Parathyroid adenoma (tissue), 2 donors: ENCODE measurements at regions not wholly inside any gene's neighbourhood (a gene's known extent, or its start where the extent isn't known, plus 50 kb on each side); places are given as distances from the start of the nearest gene placed in this dataset.

Experiments
- H2AFZ ChIP-seq: fragments of 300-600 bp; sonication (generic); one replicate; pipeline ENCODE4 v1.7.0; 2017; ENCODE audit warnings: antibody characterized with exemption, mild to moderate bottlenecking
- H3K27ac ChIP-seq: fragments of 300-600 bp; sonication (generic); one replicate; pipeline ENCODE4 v1.7.0; 2017
- H3K27me3 ChIP-seq: fragments of 300-600 bp; sonication (generic); one replicate; pipeline ENCODE4 v1.7.0; 2017; ENCODE audit warnings: low read length; ENCODE audit not compliant: control insufficient read depth, insufficient read depth
- H3K36me3 ChIP-seq: fragments of 300-600 bp; sonication (generic); one replicate; pipeline ENCODE4 v1.7.0; 2017; ENCODE audit warnings: low read length; ENCODE audit not compliant: control insufficient read depth, insufficient read depth
- H3K4me1 ChIP-seq: fragments of 300-600 bp; sonication (generic); one replicate; pipeline ENCODE4 v1.7.0; 2017; ENCODE audit warnings: control low read depth
- H3K4me2 ChIP-seq: fragments of 300-600 bp; sonication (generic); one replicate; pipeline ENCODE4 v1.7.0; 2017; ENCODE audit warnings: low read length
- H3K4me3 ChIP-seq: fragments of 300-600 bp; sonication (generic); one replicate; pipeline ENCODE4 v1.7.0; 2017; ENCODE audit warnings: low read depth, low read length
- H3K79me2 ChIP-seq: fragments of 300-600 bp; sonication (generic); one replicate; pipeline ENCODE4 v1.7.0; 2017; ENCODE audit warnings: control low read depth
- H3K9ac ChIP-seq: fragments of 300-600 bp; sonication (generic); one replicate; pipeline ENCODE4 v1.7.0; 2017; ENCODE audit warnings: mild to moderate bottlenecking
- H3K9me3 ChIP-seq: fragments of 300-600 bp; sonication (generic); one replicate; pipeline ENCODE4 v1.7.0; 2017; ENCODE audit warnings: low read length; ENCODE audit not compliant: control insufficient read depth
- TF ChIP-seq, protein P1 (sequence below): fragments of 300-600 bp; sonication (generic); IDR thresholded peaks from one replicate; pipeline ENCODE4 v1.7.0; 2017; ENCODE audit warnings: antibody characterized with exemption, mild to moderate bottlenecking
- donor health status: primary hyperparathyroidism.

DNA sequence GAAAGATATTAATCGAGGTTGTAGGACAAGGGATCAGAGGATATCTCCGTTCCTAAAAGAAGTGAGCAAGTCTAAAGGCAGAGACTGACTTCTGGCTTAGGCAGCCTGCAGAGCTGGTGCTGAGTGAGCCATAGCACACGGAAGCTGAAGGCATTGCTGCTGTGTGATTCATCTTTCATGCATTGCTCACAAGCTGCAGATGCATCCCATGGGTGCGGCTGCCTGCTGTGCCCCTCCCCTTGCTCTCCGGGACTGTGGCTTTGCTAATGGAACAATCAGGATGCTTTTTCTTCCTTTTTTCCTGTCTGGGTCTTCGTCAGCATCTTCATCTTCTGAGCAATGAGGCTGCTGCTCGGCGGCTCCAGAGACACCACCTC, 341.4 kb downstream of the DIRAS2 start:
- no peak overlapping the region for H3K27ac ChIP-seq
- TF ChIP-seq, protein P1, sequence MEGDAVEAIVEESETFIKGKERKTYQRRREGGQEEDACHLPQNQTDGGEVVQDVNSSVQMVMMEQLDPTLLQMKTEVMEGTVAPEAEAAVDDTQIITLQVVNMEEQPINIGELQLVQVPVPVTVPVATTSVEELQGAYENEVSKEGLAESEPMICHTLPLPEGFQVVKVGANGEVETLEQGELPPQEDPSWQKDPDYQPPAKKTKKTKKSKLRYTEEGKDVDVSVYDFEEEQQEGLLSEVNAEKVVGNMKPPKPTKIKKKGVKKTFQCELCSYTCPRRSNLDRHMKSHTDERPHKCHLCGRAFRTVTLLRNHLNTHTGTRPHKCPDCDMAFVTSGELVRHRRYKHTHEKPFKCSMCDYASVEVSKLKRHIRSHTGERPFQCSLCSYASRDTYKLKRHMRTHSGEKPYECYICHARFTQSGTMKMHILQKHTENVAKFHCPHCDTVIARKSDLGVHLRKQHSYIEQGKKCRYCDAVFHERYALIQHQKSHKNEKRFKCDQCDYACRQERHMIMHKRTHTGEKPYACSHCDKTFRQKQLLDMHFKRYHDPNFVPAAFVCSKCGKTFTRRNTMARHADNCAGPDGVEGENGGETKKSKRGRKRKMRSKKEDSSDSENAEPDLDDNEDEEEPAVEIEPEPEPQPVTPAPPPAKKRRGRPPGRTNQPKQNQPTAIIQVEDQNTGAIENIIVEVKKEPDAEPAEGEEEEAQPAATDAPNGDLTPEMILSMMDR, result no peak
- H2AFZ ChIP-seq, result no peak overlapping the region
- no peak overlapping the region for H3K4me3 ChIP-seq
- H3K36me3 ChIP-seq, result no peaks in the 10 kb centered on the region
- H3K4me2 ChIP-seq, result no peak overlapping the region
- no peak overlapping the region for H3K9ac ChIP-seq
- H3K79me2 ChIP-seq, result no peaks in the 10 kb centered on the region
- no peaks in the 10 kb centered on the region for H3K9me3 ChIP-seq
- H3K4me1 ChIP-seq, result no peaks in the 10 kb centered on the region
- no peaks in the 10 kb centered on the region for H3K27me3 ChIP-seq

DNA sequence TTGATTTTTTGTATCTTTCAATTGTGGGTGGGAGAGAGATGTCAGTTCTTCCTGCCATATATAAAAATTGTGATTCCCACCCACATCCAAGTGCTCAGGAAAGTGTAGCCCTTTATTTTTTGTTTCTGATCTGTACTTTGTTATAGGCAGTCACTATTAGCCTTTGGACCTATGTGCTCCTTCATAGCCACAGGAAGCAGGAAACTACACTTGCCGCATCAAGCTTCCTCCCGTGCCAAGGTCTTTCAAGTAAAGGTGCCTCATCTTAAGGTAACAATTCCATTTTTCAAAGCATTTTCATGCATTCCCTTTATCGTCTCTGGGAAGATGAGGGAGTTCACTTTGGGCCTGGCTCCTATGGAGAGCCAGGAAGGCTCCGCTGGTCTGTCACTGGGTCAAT, 339.0 kb downstream of the DIRAS2 start:
- Histone ChIP-seq H3K9ac (no peak overlapping the region), H2AFZ (no peak overlapping the region), H3K4me1 (no peaks in the 10 kb centered on the region), H3K4me2 (no peak overlapping the region), H3K36me3 (no peaks in the 10 kb centered on the region), H3K4me3 (no peak overlapping the region), H3K9me3 (no peaks in the 10 kb centered on the region), H3K79me2 (no peaks in the 10 kb centered on the region), H3K27ac (no peak overlapping the region), H3K27me3 (no peaks in the 10 kb centered on the region)
- TF ChIP-seq, protein P1, result no peak

DNA sequence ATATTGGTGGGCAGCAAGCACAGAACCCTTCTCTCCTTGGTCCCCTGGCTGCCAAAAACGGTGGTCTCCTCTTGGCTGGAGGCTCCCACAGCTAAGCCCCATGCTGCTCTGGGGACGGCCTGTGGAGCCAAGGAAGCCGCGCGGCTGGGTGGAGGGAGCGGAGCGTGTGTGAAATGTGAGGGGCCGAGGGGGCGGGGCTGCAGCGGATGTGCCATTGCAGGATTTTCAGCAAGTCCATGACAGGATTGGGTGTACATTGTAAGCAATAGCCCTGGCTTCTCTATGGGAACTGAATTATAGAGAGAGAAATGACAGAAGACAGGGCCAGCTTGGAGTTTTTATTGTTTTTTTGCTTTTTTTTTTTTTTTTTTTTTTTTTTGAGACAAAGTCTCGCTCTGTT, 336.5 kb downstream of the DIRAS2 start:
- Histone ChIP-seq H3K9ac (no peak overlapping the region), H3K27me3 (no peaks in the 10 kb centered on the region), H3K4me3 (no peak overlapping the region), H2AFZ (no peak overlapping the region), H3K9me3 (no peaks in the 10 kb centered on the region), H3K79me2 (no peaks in the 10 kb centered on the region), H3K4me2 (no peak overlapping the region), H3K36me3 (no peaks in the 10 kb centered on the region), H3K27ac (no peak overlapping the region), H3K4me1 (no peaks in the 10 kb centered on the region)
- TF ChIP-seq, protein P1, result no peak

DNA sequence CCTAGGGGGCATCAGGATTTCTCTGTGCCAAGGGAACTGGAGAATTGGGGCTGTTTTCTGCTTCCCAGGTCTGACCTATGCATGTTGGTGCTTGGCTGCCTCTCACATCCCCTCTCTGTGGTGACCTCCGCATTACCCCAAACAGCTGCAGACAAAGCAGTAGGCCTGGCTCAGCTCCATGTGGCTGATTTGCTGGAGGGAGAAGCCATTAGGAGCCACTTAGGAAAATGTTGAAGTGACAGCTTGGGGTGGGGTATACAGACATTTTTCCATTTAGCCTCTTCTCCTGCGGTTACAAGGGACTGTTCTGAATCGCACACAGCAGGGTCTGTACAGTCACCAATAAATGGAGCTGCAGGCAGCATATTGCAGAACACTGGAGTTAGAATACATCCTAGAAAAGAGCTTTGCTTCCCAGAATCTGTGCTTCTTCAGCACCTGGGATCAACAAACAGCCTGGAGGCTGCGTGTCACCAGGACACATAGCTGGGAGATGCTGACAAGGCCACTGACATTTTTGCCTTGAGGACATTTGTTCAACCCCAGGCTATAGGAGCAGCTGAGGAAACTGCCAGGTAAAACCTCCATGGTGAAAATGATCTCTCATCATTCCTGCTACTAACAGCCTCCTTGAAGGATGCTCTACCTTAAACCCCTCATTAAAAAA, 335.3 kb downstream of the DIRAS2 start:
- Histone ChIP-seq H3K27me3 (no peaks in the 10 kb centered on the region), H3K4me2 (no peak overlapping the region), H3K4me1 (no peaks in the 10 kb centered on the region), H3K36me3 (no peaks in the 10 kb centered on the region), H3K9me3 (no peaks in the 10 kb centered on the region), H3K4me3 (no peak overlapping the region), H3K79me2 (no peaks in the 10 kb centered on the region), H3K27ac (no peak overlapping the region), H3K9ac (no peak overlapping the region), H2AFZ (no peak overlapping the region)
- TF ChIP-seq, protein P1, result no peak

DNA sequence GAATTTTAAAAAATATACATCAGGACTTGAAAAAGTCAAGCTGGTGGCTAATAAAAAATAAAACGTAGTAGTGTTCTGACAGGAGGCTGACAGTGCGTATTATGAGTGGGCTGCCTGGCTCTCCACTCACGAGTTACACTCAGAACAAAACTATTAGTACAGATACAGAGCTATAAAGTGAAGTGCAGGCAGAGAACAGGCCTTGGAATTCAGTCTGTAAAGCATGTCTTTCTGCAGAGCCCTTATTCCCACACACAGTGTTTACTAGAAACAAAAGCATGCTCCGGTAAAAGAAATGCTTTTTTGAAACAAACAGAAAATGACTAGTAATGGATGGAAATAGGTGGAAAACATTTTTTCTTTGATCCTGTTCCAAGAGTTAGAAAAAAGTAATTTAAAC, 334.7 kb downstream of the DIRAS2 start:
- Histone ChIP-seq H3K36me3 (no peaks in the 10 kb centered on the region), H3K4me3 (no peak overlapping the region), H3K4me1 (no peaks in the 10 kb centered on the region), H3K79me2 (no peaks in the 10 kb centered on the region), H3K9ac (no peak overlapping the region), H3K9me3 (no peaks in the 10 kb centered on the region), H3K27ac (no peak overlapping the region), H3K4me2 (no peak overlapping the region), H3K27me3 (no peaks in the 10 kb centered on the region), H2AFZ (no peak overlapping the region)
- TF ChIP-seq, protein P1, result no peak
